NCI-H510A treated with DMSO at 0.1 percent for 48 hours (cell line): ENCODE measurements at regions not wholly inside any gene's neighbourhood (a gene's known extent, or its start where the extent isn't known, plus 50 kb on each side); places are given as distances from the start of the nearest gene placed in this dataset.
A peak's percentile ranks its signal among the peaks of the same experiment; 100 is the strongest.
"Not testable (repeated sequence)": the region's sequence is repeated elsewhere in the genome, so short reads cannot be mapped to it uniquely, and the experiment has no call there.

Experiments
- DNase-seq: peaks from one replicate; lab custom pipeline; 2025; lab: John Stamatoyannopoulos, UW

- DNase-seq: no peak
These were observed 391.4 kb downstream of the TNS3 start for GRCh38 chr7:47190462-47190861.

- DNase-seq: no peak
These were observed 393.1 kb downstream of the TNS3 start for GRCh38 chr7:47188653-47189315.

GRCh38 chr7:47188136-47188535 lies 393.8 kb downstream of the TNS3 start:
- DNase-seq: no peak

GRCh38 chr7:47186316-47186715 lies 395.6 kb downstream of the TNS3 start:
- no peak for DNase-seq

- DNase-seq: no peak
These were observed 396.1 kb downstream of the TNS3 start for GRCh38 chr7:47185839-47186238.

GRCh38 chr7:47185170-47185569 lies 396.7 kb downstream of the TNS3 start:
- DNase-seq: no peak

- DNase-seq: no peak
These were observed 397.9 kb downstream of the TNS3 start for GRCh38 chr7:47183862-47184590.

GRCh38 chr7:47181746-47182361 lies 400.1 kb downstream of the TNS3 start:
- no peak for DNase-seq

GRCh38 chr7:47180516-47180826 lies 401.4 kb downstream of the TNS3 start:
- no peak for DNase-seq

- DNase-seq: peak; percentile 3
These were observed 401.9 kb downstream of the TNS3 start for GRCh38 chr7:47179812-47180515.

- DNase-seq: not testable (repeated sequence)
These were observed 409.0 kb downstream of the TNS3 start for GRCh38 chr7:47172602-47173539.

GRCh38 chr7:47170516-47170915 lies 411.4 kb downstream of the TNS3 start:
- no peak for DNase-seq

- DNase-seq: no peak
These were observed 427.1 kb downstream of the TNS3 start for GRCh38 chr7:47154791-47155190.

GRCh38 chr7:47153576-47153975 lies 428.3 kb downstream of the TNS3 start:
- DNase-seq: no peak

- DNase-seq: no peak
These were observed 428.9 kb downstream of the TNS3 start for GRCh38 chr7:47153058-47153457.

- DNase-seq: no peak
These were observed 429.6 kb downstream of the TNS3 start for GRCh38 chr7:47152307-47152706.

GRCh38 chr7:47150497-47151260 lies 431.2 kb downstream of the TNS3 start:
- no peak for DNase-seq

- no peak for DNase-seq
These were observed 431.9 kb downstream of the TNS3 start for GRCh38 chr7:47149971-47150370.

- no peak for DNase-seq
These were observed 432.6 kb downstream of the TNS3 start for GRCh38 chr7:47149208-47149839.

GRCh38 chr7:47148536-47149207 lies 433.2 kb downstream of the TNS3 start:
- no peak for DNase-seq
